Pulmonary artery endothelial cell (primary cell): ENCODE measurements at regions not wholly inside any gene's neighbourhood (a gene's known extent, or its start where the extent isn't known, plus 50 kb on each side); places are given as distances from the start of the nearest gene placed in this dataset.

Experiments
- DNase-seq: peaks from one replicate; pipeline ENCODE4 v3.0.0-alpha.2; 2011; ENCODE audit warnings: low read depth, low spot score

DNA sequence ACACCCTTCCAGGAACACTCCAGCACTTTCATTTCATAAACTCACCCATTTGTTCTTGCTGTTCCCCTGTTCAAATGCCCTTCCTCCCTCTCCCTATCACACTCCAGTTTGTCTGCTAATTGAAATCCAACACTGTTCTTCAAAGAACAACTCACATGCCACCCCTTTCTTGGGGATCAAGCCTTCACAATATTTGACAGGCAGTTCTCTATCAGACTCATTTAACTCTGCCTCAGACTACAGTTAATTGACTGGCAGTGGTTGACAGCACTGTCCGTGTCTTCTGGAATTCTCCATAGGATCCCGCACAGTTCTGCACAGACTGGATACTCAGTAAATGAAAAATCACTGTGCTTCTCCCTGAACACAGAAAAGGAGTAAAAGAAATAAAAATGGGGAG is 87.8 kb downstream of the PMP22 start:
- DNase-seq = no peak

DNA sequence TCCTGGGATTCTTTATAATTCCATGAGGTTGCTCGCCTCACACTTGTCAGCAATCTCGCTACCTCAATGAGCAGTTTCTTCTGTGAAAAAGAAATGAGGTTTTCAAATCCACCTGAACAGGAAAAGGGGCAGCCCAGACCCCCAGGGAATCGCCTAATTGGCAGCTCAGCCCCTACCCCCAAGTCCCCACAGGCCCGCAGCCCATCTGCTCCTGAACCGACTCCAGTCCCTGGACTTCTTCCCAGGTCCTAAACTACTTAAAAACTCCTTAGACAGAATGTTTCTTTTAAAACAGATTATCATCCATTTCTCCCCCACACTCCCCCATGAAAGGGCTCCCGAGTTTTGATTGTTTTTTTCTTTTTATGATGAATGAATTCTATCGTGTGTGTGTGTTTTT is 89.8 kb downstream of the PMP22 start:
- DNase-seq = no peak

DNA sequence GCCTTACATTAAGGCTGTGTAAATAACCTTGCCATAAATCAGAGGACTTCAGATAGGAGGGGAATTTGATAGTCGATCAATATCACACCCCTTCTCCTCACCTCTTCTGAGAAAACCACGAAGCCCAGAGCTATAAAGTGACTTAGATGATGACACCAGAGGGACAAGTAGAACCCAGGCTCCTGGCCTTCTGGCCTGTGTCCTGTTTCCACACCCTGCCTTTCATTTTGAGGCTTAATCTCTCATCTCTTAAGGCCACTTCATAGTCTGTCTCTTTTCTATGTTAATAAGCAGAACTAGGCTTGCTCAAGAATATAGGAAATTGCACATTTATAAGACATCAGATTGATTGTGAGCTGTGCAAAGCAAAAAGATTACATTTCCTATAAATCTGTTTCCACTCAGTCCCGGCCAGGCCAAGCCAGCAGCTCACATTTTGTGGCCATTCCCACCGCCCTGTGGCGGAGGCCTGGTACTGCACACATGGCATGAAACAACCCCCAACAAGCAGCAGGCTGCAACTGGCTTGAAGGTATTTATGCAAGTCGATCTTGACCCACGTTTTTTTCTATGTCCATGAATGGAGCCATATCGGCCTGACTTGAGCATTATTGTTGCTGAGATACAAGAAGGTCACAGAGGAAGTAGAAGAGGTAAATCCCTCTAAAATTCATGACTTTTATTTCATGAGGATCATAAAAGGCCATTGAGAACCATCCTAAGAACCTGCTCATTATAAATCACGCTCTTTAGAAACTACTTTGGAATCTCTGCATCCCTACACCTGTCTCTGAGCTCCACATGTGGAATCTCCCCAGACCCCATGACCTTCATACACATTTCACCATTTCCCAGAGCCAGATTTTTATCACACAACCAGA is 93.7 kb downstream of the PMP22 start:
- DNase-seq = no peak

DNA sequence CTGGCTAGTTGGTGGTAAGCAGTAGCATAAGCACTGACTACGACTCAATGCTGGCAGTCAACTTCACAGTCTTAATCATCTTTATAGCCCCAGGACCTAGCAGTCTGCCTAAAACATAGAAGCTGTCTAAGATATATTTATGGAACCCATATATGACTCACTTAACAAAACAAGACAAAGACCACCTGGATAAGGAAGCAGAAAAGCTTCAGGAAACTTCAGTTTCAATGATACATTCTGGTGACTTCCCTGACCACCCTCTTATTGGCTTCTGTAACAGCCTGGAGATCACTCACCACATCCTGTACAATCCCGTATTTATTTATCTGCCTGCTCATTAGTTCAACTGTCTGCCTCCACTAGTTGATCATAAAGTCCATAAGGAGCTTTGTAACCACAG is 95.5 kb downstream of the PMP22 start:
- no peak for DNase-seq

DNA sequence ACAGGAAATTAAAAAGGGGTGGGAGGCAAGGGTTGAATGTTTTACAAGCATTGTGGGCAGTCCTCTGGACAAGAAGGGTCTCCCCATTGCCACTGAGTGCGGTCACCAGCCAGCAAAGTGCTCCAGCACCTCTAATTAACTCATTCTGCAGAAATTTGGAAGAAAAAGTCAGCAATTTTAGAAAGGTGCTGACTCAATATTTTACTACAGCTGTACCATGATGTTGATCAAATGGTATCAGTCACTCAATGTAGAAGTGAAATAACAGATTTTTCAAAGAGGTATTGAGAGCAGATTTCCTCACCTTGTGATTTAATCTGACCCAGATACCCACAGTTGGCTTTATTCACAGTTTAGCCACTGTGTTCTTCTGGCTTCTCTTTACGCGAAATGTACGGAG is 96.7 kb downstream of the PMP22 start:
- DNase-seq = no peak

DNA sequence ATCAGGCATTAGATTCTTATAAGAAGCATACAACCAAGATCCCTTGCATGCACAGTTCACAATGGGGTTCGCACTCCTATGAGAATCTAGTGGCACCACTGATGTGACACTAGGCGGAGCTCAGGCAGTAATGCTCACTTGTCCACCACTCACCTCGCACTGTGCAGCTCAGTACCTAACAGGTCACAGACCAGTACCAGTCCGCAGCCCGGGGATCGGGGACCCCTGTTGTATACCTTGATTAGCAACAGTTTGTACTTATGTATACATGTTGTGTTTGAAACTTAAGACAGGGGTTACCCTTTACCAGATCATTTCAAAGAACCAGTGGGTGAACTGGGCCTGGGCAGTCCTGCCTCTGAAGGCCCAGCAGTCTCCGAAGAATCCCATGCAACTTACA is 103.7 kb downstream of the PMP22 start:
- DNase-seq = no peak

DNA sequence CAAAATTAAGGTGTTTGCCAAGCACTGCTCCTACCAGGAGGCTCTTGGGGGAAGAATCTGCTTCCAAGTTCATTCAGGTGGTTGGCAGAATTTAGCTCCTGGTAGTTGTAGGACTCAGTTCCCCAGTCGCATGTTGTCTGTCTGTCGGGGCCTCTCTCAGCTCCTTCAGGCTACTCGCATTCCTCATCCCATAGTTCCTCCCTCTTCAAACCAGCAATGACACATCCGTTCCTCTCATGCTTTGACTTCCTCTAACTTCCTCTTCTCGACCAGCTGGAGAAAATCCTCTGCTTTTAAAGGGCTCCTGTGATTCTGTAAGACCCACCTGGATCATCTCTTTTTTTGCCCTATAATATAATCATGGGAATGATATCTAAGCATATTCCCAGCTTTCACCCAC is 108.1 kb downstream of the PMP22 start:
- no peak for DNase-seq

DNA sequence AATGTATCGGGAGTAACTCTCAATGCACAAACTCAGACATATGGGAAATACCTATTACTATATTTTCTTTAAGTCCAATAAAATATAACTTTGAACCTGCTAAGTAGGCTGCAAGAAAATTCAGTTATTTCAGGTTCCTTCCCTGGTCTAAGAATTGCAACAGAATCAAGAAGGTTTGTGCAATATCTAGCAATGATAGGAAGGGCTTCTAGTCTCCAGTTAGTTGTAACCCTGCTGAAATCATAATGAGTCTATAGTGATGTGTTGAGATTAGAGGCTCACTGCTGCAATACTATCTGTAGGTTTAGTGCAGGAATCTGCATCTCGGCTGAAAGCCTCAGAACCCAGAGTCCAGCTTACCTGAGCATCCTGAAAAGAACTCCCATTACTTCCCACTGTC is 110.5 kb downstream of the PMP22 start:
- no peak for DNase-seq

DNA sequence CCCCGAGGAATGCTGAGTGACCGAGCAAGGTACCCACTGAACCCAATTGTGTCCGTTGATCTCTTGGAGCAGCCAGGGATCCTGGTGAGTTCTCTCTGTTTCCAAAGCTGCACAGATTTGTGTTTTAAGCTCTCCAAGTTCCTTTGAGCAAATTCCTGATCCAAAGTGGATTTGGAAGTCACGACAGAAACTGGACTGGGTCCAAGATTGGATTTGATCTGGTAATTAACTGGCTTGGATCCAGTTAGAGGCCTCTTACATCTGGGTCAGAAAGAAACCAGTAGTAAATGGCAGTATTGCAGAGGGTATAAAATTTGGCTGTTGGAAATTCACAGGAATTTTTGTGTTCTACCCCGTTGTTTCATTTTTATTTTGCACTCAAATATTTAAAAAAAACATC is 119.5 kb downstream of the PMP22 start:
- no peak for DNase-seq

DNA sequence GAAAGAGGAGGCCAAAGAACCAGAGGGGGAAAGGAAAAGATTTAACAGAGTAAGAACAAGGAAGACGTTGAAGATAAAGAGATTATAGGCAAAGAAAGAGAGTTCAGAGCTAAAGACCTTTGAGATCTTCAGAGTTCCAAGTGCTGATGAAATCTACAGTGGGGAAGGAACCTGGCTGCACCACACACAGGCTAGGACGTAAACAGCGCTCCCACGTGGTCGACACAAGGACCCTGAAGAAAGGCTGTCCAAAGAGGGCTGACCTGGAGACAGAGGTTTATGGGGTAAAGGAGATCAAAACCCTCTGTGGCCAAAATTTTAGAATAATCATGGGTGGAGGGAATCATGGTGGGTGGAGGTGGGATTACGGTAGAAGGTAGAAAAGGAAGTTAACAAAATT is 121.6 kb downstream of the PMP22 start:
- no peak for DNase-seq

DNA sequence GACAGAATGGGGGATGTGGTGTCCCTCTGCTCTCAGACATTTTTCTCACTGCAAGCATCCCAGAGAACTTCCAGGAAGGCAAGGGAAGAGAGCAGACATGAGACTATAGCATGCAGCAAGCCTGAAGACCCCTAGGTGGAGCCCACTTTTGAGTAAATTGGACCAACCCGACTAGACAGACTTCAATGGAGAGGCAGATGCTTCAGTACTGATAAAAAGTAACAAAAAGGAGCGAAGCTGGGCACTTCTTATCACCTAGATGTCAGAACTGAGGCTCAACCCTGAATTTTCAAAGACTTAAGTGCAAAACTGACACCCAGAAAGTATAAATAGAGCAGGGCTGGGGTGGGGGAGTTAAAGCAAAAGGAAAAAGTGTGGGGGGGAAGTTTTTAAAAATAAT is 130.8 kb downstream of the PMP22 start:
- DNase-seq = no peak

DNA sequence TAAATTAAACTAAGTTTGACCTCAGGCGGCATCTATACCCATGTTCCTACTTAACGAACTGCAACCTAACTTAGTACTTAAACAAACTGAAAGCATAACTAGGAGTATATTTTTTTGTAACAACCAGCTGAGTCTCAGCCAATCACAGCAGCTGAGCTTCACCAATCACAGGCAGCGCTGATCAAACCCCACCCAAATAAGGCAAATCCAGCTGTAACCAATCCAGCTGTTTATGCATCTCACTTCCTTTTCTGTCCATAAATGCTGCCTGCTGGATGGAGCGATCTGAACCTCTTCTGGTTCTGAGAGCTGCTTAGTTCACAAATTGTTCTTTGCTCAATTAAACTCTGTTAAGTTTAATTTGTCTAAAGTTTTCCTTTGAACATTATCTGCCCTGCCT is 131.3 kb downstream of the PMP22 start:
- DNase-seq = no peak

DNA sequence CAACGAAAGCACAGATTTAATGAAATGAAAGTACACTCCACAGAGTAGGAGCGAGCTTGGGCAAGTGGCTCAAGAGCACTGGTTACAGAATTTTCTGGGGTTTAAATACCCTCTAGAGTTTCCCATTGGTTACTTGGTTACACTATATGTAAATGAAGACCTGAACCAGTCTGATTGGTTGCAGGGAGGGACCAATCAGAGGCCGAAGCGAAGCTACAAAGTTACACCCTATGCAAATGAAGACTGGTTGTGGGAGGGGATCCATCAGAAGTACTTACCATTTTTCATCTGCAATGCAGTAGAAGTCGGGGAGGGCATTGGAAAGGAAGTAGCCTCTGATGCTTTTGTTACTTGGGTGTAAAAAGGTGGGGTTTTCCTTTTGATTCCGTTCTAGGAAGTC is 132.0 kb downstream of the PMP22 start:
- no peak for DNase-seq

DNA sequence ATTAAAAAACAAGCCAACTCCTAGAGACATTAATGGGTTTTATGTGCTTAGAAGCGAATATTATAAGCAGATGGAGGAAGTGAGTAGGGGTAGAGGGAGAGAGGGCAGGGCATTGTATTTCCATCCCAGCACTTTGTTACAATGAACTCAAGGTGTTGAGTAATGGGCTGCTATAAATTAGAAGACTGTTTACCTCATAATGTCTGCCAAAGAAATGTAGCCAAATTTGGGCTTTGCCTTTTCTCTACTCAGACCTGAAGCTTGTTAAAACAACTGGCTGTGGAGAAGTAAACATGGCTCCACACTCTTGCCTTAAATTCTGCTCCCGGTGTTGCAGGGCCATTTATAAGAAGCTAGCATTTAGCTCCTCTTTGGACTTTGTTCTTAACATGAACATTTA is 134.7 kb downstream of the PMP22 start:
- no peak for DNase-seq

DNA sequence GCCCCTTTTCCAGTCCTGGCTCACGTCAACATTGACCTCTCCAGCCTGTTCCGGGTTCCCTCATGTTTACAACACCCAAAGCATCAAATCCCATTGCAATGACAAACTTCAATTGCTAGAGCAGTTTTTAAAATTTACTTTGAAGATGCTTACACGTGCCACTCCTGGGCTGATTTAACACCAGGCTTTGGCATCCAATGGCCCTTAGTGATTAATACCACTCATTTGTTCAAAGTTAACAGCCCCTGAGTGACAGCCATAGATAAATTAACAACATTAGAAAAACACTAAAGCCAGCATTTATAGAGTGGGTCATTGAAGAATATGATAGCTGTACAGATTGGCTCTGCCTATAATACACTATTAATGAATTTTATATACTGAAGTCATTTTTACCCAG is 135.1 kb downstream of the PMP22 start:
- no peak for DNase-seq

DNA sequence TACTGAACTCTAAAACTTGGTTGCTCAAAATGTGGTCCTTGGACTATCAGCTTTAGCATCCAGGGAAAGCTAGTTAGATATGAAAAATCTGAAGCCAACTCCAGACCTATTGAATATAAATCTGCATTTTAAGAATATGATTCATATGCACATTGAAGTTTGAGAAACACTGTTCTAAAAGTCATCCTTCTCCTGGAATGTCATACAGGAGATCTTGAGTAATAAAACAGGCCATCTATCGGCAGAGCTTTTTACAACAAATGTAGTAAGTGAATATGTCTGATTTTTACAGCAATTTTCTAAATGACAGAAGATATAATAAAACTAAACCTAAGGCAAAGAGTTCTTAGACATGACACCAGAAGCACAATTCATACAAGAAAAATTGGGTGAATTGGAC is 140.4 kb downstream of the PMP22 start:
- DNase-seq = no peak

DNA sequence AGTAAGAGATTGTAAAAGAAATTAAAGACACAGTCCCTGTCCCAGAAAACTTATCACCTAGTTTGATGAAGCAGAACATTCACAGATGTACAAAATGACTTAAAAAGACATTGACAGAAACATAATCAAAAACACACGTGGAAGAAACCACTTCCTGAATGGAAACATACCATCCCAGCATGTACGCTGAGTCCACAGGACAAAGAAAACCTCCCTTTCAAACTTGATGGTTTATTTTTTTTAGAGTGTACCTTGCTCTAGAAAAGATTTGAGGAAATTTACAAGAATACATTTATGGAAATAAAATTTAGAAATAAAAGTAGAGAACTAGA is 140.9 kb downstream of the PMP22 start:
- no peak for DNase-seq

DNA sequence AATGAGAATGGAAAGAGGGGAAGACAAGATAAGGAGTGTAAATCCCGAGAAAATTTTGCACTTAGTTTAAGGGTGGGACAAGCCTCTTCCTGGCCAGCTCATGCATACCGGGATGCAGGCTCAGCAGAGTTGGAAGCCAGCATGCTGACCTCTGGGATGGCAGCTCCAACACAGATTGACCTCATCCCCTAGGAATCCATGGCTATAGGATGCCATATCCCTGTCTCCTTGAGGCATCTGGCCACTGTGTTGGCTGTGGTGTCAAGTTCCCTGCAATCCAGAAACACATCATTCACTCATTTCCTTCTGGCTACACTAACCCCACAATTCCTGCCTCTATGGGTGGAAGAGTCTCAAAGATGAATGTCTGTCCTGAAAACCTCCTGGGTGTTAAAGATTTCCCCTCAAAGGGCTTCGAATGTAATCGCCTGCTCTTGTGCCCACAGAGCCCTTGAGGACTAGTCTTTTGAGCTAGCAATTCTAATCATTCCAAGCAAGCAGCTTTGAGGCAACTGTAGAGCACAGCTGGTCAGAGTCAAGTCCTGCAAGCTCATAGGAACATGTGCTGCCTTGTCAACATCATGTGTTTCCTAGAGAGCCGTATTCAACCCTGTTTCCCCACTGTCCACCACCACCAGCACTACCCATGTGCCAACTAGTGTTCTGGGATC is 141.4 kb downstream of the PMP22 start:
- no peak for DNase-seq

DNA sequence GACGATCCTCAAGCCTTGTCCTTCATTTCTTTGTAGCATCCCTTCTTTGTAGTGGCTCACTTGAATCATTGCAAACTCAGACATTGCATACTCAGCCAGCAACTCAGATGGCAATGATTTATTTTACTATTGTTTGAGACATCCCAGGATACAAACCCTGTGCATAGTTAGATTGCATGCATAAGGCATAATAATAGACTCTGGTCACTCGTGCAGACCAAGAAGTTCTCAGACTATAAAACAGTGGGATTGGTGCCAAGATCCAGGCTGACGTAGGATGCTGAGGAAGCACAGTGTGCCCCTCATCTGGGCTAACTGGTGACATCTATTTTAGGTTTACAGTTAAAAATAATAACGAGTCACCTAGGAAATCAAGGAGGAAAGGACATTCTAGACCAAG is 142.3 kb downstream of the PMP22 start:
- DNase-seq = no peak

DNA sequence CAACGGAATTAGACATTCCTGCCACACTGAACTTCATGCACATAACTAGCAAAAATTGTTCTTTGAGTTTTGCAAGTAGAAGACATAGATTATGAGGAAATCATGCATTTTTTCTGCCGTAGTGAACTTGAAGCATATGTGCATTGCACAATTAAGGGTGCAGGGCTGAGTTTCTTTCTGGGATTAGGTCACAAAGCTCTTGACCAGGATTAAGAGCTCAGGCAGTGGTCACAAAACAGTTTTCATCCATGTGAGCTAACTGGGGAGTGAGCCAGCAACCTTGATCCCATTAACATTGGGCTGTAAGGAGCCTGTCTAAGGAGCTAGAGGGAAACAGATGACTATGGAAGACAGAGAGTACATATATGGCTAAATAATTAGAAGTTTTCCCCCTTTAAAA is 143.7 kb downstream of the PMP22 start:
- DNase-seq = no peak

DNA sequence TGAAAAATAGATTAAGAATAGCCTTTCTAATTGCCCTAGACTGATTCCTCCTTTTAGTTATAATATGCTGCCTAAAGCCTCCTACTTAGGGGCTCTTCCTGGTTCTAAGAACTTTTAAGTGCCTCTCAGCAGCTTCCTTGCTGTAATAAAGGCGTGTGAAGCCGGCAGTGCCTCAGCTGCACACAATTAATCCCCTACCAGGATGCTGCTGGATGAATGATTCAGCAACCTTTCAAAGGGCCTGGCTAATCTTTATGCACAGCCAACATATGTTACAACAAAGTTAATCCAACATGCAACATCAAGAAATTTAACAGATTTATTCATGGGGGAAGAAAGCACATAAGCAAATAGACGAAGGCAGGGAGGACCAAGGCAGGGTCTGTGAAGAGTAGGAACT is 145.2 kb downstream of the PMP22 start:
- DNase-seq = no peak

DNA sequence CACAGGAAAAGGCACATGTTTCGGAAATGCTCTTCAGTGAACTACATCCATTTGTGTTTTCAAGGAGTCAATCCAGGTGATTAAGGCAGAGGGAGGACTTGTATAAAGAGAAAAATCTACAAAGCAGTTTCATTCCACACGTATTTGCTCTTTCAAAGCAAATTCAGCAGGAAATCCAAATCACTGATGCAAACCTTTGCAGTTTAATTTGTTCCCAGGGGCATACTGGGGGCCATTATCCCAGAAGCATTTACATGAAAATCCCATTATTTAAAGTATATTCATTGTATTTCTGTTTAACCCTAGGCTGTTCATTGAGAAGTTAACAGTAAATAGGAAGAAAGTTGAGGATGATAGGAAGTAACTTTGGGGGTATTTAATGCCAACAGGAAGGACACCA is 147.9 kb downstream of the PMP22 start:
- no peak for DNase-seq

DNA sequence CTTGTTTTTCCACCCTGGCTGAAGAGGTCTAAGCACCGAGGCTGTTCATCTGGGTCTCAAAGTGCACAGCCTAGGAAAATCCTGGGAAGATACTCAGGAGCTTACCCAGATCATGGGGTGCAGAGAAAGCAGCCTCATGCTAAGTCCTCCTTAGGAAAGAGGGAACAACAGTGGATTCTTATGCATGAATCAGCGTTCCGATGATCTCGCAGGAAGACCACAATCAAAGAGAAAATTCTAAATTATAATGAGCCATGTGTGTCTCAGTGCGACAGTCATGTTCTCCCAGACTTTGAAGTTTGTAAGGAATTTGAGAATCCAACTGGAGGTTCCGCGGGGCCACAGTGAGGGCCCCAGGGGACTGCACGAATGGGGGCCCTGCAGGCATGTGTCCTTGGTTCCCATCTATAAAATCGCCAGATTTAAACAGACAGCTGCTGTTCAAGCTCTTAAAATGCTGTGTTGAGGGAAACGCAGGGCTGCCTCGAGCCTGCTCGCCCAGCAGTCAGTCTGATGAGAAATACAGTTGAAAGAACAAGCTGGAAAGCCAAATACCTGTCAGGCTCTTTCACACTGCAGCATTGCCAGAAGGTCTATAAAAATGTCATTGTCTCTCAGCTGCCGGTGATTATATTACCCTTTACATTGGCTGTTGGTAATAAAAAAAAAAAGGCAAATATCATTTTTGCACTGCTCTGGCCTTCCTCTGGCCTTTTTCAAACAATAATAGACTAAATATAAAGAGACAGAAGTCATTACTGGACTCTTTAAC is 152.1 kb downstream of the PMP22 start:
- DNase-seq = no peak
